Retinal pigment epithelial cell (primary cell): ENCODE measurements at regions not wholly inside any gene's neighbourhood (a gene's known extent, or its start where the extent isn't known, plus 50 kb on each side); places are given as distances from the start of the nearest gene placed in this dataset.
"Not testable (repeated sequence)": the region's sequence is repeated elsewhere in the genome, so short reads cannot be mapped to it uniquely, and the experiment has no call there.

ENCODE experiments used
- DNase-seq: peaks from one replicate; pipeline ENCODE4 v3.0.0-alpha.2; 2010; ENCODE audit warnings: low read depth
- H3K4me3 ChIP-seq: 2 replicates; pipeline ENCODE4 v1.5.1; 2011; ENCODE audit warnings: mild to moderate bottlenecking, low read length, control low read depth, moderate library complexity
- CTCF ChIP-seq: conservative IDR thresholded peaks from 2 replicates; pipeline ENCODE4 v1.5.1; 2011; ENCODE audit warnings: low read depth, low read length, control low read depth, inconsistent platforms

- no peak for DNase-seq
- no peak for TF ChIP-seq CTCF
- H3K4me3 ChIP-seq: no peak overlapping the region
Measured at GRCh38 chr4:125784741-125785140, 470.0 kb downstream of the FAT4 start.

- no peak for DNase-seq
- TF ChIP-seq CTCF: peak; percentile 15
- H3K4me3 ChIP-seq: no peak overlapping the region
Measured at GRCh38 chr4:125787707-125788106, 473.0 kb downstream of the FAT4 start.

GRCh38 chr4:125789023-125789422 is 474.3 kb downstream of the FAT4 start:
- no peak for TF ChIP-seq CTCF
- no peak overlapping the region for H3K4me3 ChIP-seq
- DNase-seq: no peak

GRCh38 chr4:125791896-125792295 is 477.1 kb downstream of the FAT4 start:
- H3K4me3 ChIP-seq: no peak overlapping the region
- no peak for DNase-seq
- no peak for TF ChIP-seq CTCF

- DNase-seq: no peak
- TF ChIP-seq CTCF: no peak
- no peak overlapping the region for H3K4me3 ChIP-seq
Measured at GRCh38 chr4:125794989-125795388, 480.2 kb downstream of the FAT4 start.

GRCh38 chr4:125796138-125796537 is 481.4 kb downstream of the FAT4 start:
- no peak for TF ChIP-seq CTCF
- H3K4me3 ChIP-seq: no peak overlapping the region
- DNase-seq: no peak

GRCh38 chr4:125797621-125798020 is 482.9 kb downstream of the FAT4 start:
- DNase-seq, H3K4me3 ChIP-seq: not testable (repeated sequence)

- DNase-seq: no peak
- TF ChIP-seq CTCF: no peak
Measured at GRCh38 chr4:125801373-125801772, 486.6 kb downstream of the FAT4 start.

More at GRCh38 chr4:125801373-125801772, 486.6 kb downstream of the FAT4 start:
- H3K4me3 ChIP-seq: no peak overlapping the region
